Loucy (cell line): ENCODE measurements at regions not wholly inside any gene's neighbourhood (a gene's known extent, or its start where the extent isn't known, plus 50 kb on each side); places are given as distances from the start of the nearest gene placed in this dataset.

ENCODE experiments used
- H2AFZ ChIP-seq: fragments of 200-600 bp; sonication (generic); 2 replicates; pipeline ENCODE4 v1.6.0; 2016; ENCODE audit warnings: antibody characterized with exemption, mild to moderate bottlenecking, low read length, moderate library complexity
- H3F3A ChIP-seq: fragments of 200-600 bp; 2 replicates; pipeline ENCODE4 v1.6.0; 2016; ENCODE audit warnings: antibody characterized with exemption, low read depth, mild to moderate bottlenecking
- H3K27me3 ChIP-seq: fragments of 200-600 bp; sonication (generic); 2 replicates; pipeline ENCODE4 v1.6.1; 2014; ENCODE audit warnings: low read length, mild to moderate bottlenecking; ENCODE audit not compliant: insufficient read depth, poor library complexity, severe bottlenecking
- H3K36me3 ChIP-seq: fragments of 200-600 bp; sonication (generic); 2 replicates; pipeline ENCODE4 v1.6.1; 2016; ENCODE audit warnings: low read length; ENCODE audit not compliant: insufficient read depth
- H3K4me1 ChIP-seq: fragments of 200-600 bp; sonication (generic); 2 replicates; pipeline ENCODE4 v1.5.1; 2014; ENCODE audit warnings: low read length, mild to moderate bottlenecking; ENCODE audit not compliant: insufficient read depth, poor library complexity, severe bottlenecking
- H3K4me2 ChIP-seq: fragments of 200-600 bp; sonication (generic); 2 replicates; pipeline ENCODE4 v1.6.0; 2014; ENCODE audit warnings: antibody characterized with exemption, low read length, low read depth, mild to moderate bottlenecking; ENCODE audit not compliant: poor library complexity, severe bottlenecking
- H3K4me3 ChIP-seq: fragments of 200-600 bp; sonication (generic); 2 replicates; pipeline ENCODE4 v1.5.1; 2014; ENCODE audit warnings: low read length, mild to moderate bottlenecking, mixed read lengths; ENCODE audit not compliant: poor library complexity, severe bottlenecking
- H3K79me2 ChIP-seq: fragments of 200-600 bp; sonication (generic); 2 replicates; pipeline ENCODE4 v1.6.1; 2014; ENCODE audit warnings: low read length; ENCODE audit not compliant: insufficient read depth
- H3K9ac ChIP-seq: fragments of 200-600 bp; sonication (generic); 2 replicates; pipeline ENCODE4 v1.6.0; 2014; ENCODE audit warnings: mild to moderate bottlenecking, low read depth, low read length, moderate library complexity; ENCODE audit not compliant: poor library complexity, severe bottlenecking
- H3K9me2 ChIP-seq: fragments of 200-600 bp; sonication (generic); replicated peaks from 2 replicates; pipeline ENCODE4 v1.6.1; 2016; ENCODE audit warnings: low read depth, low read length, mixed read lengths
- H3K9me3 ChIP-seq: fragments of 200-600 bp; sonication (generic); 2 replicates; pipeline ENCODE4 v1.6.1; 2014; ENCODE audit warnings: mild to moderate bottlenecking, antibody characterized with exemption, low read length, low read depth; ENCODE audit not compliant: insufficient read depth
- H4K20me1 ChIP-seq: fragments of 200-600 bp; sonication (generic); 2 replicates; pipeline ENCODE4 v1.6.0; 2014; ENCODE audit warnings: antibody characterized with exemption, low read length, mild to moderate bottlenecking; ENCODE audit not compliant: insufficient read depth, poor library complexity, severe bottlenecking
- EZH2phosphoT487 ChIP-seq: fragments of 200-600 bp; IDR thresholded peaks from 2 replicates; pipeline ENCODE4 v1.6.1; 2018; ENCODE audit warnings: antibody characterized with exemption, mild to moderate bottlenecking, moderate library complexity, borderline replicate concordance
- TF ChIP-seq, protein P1 (sequence below): fragments of 200-600 bp; sonication (generic); conservative IDR thresholded peaks from 2 replicates; pipeline ENCODE4 v1.5.1; 2014; ENCODE audit warnings: mild to moderate bottlenecking, antibody characterized with exemption, low read length

DNA sequence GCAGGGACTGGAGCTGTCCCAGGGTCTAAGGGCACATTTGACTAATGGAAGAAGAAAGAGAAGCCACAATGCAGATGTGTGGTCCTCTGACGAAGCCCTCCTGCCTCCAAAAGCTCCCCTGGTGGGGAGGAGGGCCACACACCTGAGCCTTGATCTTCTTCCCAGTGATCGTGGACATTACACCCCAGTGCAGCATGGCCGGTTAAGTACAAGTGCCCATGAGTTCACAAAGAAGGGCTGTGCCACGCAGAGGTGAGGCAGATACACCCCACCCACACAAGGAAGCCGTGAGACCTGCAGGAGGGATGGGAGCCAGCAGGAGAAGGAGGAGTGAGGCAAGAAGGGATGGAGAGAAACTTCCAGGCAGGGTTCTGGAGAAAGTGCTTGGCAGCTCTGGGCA is 199.0 kb upstream of the MVB12B start:
- Histone ChIP-seq H3K9ac (no peak overlapping the region), H3K4me1 (no peaks in the 10 kb centered on the region), H3K9me2 (no peaks in the 10 kb centered on the region), H3K4me2 (no peak overlapping the region), H3K79me2 (no peaks in the 10 kb centered on the region), H3K36me3 (no peaks in the 10 kb centered on the region), H3K27me3 (no peaks in the 10 kb centered on the region), H3K9me3 (0 out of 2 replicates have a peak, but pooled peaks cover 1% of the 10 kb centered on the region), H3K4me3 (no peak overlapping the region), H3F3A (no peaks in the 10 kb centered on the region), H2AFZ (no peak overlapping the region), H4K20me1 (no peaks in the 10 kb centered on the region)
- TF ChIP-seq, protein P1, sequence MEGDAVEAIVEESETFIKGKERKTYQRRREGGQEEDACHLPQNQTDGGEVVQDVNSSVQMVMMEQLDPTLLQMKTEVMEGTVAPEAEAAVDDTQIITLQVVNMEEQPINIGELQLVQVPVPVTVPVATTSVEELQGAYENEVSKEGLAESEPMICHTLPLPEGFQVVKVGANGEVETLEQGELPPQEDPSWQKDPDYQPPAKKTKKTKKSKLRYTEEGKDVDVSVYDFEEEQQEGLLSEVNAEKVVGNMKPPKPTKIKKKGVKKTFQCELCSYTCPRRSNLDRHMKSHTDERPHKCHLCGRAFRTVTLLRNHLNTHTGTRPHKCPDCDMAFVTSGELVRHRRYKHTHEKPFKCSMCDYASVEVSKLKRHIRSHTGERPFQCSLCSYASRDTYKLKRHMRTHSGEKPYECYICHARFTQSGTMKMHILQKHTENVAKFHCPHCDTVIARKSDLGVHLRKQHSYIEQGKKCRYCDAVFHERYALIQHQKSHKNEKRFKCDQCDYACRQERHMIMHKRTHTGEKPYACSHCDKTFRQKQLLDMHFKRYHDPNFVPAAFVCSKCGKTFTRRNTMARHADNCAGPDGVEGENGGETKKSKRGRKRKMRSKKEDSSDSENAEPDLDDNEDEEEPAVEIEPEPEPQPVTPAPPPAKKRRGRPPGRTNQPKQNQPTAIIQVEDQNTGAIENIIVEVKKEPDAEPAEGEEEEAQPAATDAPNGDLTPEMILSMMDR: no peak
- no peak for TF ChIP-seq EZH2phosphoT487

DNA sequence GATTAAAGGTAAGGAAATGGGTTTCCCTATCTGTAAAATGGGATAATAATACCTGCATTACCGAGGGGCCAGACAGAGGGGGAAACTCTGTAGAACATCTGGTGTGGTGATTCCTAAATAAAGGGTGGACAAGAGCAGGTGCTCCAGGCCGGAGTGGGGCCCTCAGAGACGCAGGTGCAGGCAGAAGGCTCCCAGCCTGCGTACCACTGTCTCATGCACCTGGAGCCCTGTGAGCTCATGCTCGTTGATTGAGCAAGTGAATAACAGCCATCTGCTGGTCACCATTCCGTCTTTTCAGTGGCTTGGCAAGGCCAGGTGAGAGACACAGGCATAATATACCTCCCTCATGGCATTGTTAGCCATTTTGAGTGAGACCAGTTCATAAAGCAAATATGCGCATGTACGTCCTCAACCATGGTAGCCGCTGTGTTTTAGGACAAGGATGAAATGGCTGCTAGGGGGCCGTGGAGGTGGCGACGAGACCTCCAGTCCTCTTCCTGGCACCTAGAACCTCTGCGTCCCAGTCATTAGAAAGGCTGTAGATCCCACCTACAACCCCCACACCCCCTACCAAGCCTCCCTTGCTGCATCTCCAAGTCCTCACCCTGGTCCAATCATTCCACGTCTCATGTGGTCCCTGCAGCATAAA is 198.0 kb upstream of the MVB12B start:
- Histone ChIP-seq H3K27me3 (no peaks in the 10 kb centered on the region), H3F3A (no peaks in the 10 kb centered on the region), H3K4me2 (no peak overlapping the region), H3K4me3 (no peak overlapping the region), H3K9ac (no peak overlapping the region), H2AFZ (no peak overlapping the region), H3K4me1 (no peaks in the 10 kb centered on the region), H4K20me1 (no peaks in the 10 kb centered on the region), H3K9me2 (no peaks in the 10 kb centered on the region), H3K79me2 (no peaks in the 10 kb centered on the region), H3K9me3 (0 out of 2 replicates have a peak, but pooled peaks cover 4% of the 10 kb centered on the region), H3K36me3 (no peaks in the 10 kb centered on the region)
- TF ChIP-seq, protein P1: no peak
- TF ChIP-seq EZH2phosphoT487: no peak

DNA sequence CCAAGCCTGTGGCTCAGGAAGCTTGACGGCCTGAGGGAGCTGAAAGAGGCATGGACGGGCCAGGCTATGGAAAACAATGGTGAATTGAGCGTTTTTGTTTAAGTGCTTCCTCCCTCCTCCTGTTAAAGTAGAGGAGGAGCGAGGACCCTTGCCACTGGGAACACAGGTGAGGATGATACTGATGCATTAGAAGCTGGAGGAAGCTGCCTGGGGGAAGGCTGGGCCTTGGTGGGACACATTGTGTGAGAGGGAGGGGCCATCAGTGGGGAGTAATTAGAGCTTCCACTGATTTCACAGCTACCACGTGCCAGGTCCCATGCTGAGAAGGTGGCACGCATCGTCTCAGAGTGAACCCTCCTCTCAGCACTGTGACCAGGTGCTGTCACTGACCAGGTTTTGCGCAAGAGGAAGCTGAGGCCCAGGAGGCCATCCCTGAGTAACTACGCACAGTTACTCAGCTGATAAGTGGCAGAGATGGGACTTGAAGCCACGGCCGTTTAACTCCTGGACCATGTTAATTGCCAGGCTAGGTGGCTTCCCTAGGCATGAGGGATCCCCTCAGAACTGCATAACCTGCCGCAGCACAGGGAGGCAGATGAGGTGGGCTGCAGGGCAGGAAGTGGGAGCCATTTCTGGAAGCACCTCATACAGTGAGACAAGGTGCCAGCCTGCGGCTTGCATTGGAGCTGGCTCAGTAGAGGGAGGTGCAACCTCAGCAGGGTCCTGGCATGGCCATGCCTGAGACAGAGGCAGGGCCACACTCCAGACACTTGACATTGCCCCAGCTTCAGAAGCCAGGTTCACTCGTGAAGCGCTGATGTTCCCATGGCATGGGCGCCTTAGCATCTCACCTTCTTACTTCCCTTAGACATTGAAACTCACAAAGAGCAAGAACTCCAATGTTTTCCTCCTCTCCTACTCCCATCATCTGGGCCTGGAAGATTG is 195.3 kb upstream of the MVB12B start:
- no peaks in the 10 kb centered on the region for H3K27me3 ChIP-seq
- no peak overlapping the region for H2AFZ ChIP-seq

More for the DNA sequence above, 195.3 kb upstream of the MVB12B start:
- no peak for TF ChIP-seq EZH2phosphoT487
- Histone ChIP-seq H3K79me2 (no peaks in the 10 kb centered on the region), H3K4me1 (no peaks in the 10 kb centered on the region), H3K4me2 (no peak overlapping the region), H3K36me3 (no peaks in the 10 kb centered on the region), H4K20me1 (no peaks in the 10 kb centered on the region), H3K9me3 (0 out of 2 replicates have a peak, but pooled peaks cover 4% of the 10 kb centered on the region), H3K4me3 (no peak overlapping the region), H3K9me2 (no peaks in the 10 kb centered on the region), H3F3A (no peaks in the 10 kb centered on the region), H3K9ac (no peak overlapping the region)
